Daoy (cell line): ENCODE measurements at regions not wholly inside any gene's neighbourhood (a gene's known extent, or its start where the extent isn't known, plus 50 kb on each side); places are given as distances from the start of the nearest gene placed in this dataset.
A peak's percentile ranks its signal among the peaks of the same experiment; 100 is the strongest.
"Not testable (repeated sequence)": the region's sequence is repeated elsewhere in the genome, so short reads cannot be mapped to it uniquely, and the experiment has no call there.

Experiments used
- DNase-seq: peaks from one replicate; pipeline ENCODE4 v3.0.0-alpha.2; 2015; ENCODE audit warnings: low read depth

DNA sequence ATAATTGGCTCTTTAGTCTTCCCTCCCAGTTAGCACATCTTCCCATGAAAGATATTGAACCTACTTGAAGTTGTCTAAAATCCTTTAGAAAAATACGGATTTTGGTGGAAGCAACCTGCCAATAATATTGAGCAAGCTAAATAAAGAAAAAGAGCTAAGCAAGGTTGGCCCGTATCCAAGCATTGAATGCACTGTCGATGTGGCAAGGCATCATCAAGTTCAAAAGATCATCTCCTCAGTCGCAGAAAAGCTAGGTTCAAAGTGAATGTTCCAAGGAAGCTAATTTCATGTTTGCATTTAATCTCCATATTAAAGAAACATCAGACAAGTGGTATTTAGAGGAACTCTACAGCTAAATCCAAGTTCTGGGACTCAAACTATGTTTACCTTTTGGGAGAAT is 206.0 kb downstream of the MTERF1 start:
- no peak for DNase-seq

GRCh38 chr7:91681718-91682117 is 198.8 kb downstream of the MTERF1 start:
- DNase-seq, result no peak

GRCh38 chr7:91683823-91684222 is 196.7 kb downstream of the MTERF1 start:
- DNase-seq, result peak; percentile 42

DNA sequence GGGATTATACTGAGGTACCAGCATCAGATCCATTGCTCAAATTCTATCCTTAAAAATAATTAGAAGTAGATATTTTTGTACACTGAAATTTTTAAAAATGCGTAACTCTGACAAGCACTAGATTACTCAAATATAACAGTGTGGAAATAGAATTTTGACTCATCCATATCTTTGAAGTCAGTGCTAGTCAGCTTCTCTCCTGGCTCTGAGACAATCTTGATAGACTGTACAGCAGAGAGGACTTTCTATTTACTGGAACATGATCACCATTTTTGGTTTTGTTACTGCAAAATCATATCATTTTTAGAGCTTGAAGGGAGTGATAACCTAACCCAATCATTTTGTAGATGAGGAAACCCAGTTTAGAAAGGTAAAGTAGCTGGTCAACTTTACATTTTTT is 195.0 kb downstream of the MTERF1 start:
- no peak for DNase-seq

- DNase-seq, result no peak
These were observed 189.9 kb downstream of the MTERF1 start for GRCh38 chr7:91690541-91691070.

DNA sequence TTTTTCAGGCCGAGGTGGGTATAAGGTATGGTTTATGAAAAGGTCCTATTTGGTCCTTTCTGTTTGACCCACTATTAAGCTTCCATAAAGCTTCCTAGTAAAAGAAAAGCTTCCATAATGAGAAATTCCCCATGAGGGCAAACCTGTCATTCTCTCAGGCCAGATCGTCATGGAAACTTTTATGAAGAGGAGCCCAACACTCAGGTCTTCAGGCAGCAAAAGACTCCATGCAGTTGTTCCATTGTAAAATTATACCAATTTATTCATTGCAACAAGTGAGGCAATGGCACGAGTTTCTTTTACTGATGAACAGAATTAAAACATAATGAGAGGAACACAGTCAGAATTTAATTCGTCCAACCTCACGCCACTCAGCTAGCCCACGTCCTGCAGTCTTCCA is 188.6 kb downstream of the MTERF1 start:
- DNase-seq, result no peak

DNA sequence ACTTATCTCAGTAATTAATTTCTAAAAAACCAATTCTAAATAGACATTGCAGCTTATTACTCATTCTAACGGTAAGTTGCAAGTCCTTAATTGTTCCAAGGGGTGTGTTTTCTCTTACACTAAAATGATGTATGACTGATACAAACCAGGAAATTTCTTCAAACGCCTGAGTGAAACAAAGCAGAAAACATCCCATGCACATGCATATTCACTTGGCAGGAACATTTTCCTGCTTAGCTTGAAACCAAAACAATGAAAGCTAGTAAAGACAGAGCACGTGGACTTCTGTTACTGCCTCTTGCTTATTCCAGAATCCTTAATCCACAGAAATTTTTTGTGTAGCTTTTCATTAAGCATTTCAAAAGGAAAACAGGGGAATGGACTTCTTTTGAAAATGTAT is 187.7 kb downstream of the MTERF1 start:
- DNase-seq, result no peak

GRCh38 chr7:91694351-91694841 is 186.1 kb downstream of the MTERF1 start:
- no peak for DNase-seq

GRCh38 chr7:91710881-91711280 is 169.6 kb downstream of the MTERF1 start:
- no peak for DNase-seq

DNA sequence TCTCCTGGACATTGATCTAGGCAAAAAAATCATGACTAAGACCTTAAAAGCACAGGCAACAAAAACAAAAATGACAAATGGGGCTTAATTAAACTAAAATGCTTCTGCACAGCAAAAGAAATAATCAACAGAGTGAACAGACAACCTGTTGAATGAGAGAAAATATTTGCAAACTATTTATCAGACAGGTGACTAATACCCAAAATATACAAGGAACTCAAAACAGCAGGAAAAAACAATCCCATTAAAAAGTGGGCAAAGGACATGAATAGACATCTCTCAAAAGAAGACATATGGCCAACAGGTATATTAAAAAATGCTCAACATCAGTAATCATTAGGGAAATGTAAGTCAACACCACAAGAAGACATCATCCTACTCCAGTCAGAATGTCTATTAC is 166.8 kb downstream of the MTERF1 start:
- no peak for DNase-seq

DNA sequence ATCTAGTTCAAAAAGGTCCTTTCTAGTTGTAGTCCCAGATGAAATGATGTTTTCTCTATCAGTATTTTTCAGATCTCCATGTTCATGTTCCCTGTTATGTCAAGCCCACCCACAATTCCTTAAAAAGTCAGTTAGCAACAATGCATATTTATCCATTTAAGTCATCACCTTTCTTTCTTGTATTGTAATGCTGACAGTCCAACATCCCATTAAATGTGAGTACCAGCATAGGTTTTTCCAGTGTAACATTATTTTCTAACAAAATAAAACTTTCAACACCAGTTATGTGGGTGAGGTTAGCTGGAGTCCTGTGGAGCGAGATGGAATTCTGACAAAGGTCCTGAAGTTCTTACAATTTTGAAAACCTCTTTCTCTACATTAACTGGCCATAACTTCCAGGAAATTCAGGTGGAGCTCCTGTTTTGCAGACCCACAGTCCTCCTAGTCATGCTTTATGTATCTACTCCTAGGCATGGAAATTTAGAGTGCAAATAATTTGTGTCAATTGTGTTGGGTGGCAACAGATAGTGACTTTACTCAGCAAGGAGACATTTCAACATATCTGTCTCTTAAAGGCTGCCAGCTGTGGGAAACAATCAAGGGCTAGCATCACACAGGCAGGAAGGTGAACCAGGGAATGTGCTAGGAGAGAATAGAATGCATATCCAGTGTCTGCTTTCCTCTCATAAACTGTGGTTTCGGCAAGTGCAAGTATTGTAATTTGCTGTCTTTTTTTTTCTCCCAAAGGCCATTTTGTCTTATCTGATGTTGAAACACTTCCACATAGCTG is 162.6 kb downstream of the MTERF1 start:
- no peak for DNase-seq

GRCh38 chr7:91719008-91719407 is 161.5 kb downstream of the MTERF1 start:
- DNase-seq, result no peak

GRCh38 chr7:91720260-91720937 is 160.1 kb downstream of the MTERF1 start:
- no peak for DNase-seq

DNA sequence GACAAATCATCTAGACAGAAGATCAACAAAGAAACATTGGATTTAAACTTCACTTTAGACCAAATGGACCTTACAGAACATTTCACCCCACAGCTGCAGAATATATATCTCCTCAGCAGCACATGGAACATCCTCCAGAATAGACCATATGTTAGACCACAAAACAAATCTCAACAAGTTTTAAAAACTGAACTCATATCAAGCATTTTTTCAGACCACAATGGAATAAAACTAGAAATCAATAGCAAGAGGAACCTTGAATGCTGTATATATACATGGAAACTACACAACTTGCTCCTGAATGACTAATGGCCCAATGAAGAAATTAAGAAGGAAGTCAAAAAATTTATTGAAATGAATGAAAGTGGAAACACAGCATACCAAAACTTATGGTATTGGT is 157.7 kb downstream of the MTERF1 start:
- DNase-seq, result no peak

DNA sequence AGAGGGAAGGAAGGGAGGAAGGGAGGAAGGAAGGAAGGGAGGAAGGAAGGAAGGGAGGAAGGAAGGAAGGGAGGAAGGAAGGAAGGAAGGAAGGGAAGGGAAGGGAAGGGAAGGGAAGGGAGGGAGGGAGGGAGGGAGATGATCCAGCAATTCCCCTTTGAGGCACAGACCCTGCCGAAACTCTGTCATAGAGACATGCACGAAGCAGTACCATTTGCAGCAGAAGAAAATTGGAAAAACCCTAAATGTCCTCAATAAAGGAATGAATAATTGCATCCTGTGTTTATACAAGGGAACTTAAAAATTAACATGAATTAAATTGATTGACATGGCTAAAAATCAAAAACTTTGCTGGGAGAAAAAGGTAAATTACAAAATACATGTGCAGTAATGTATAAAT is 151.5 kb downstream of the MTERF1 start:
- DNase-seq, result not testable (repeated sequence)

DNA sequence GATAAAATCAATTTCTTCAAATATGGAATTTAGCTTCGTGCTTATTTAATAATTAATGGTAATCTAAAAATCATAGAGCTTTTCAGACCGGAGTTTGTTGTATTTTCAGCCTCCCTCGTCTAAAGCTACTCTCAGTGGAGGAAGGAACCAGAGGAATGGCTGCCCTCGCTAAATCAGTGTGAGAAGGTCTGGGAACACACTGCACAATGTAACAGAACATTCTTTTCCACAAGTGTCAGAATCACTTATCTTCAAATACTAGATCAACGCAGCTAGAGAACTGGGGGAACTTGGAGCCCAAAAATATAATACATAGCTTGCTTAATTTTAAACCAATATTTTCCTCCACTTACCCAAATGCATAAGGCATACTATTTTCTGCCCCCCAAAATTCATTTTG is 148.5 kb downstream of the MTERF1 start:
- DNase-seq, result no peak

GRCh38 chr7:91749418-91749817 is 131.1 kb downstream of the MTERF1 start:
- DNase-seq, result no peak

DNA sequence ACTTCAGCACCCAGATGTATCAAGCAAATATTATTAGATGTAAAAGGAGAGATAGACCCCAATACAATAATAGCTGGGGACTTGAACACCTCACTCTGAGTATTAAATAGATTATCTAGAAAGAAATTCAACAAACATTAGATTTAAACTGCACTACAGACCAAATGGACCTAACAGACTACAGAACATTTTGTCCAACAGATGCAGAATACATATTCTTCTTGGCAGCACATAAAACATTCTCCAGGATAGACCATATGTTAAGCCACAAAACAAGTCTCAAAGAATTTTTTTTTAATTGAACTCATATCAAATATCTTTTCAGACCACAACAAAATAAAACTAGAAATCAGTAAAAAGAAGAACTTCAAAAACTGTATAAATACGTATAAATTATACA is 130.4 kb downstream of the MTERF1 start:
- DNase-seq, result no peak

- no peak for DNase-seq
These were observed 128.4 kb downstream of the MTERF1 start for GRCh38 chr7:91752102-91752501.

DNA sequence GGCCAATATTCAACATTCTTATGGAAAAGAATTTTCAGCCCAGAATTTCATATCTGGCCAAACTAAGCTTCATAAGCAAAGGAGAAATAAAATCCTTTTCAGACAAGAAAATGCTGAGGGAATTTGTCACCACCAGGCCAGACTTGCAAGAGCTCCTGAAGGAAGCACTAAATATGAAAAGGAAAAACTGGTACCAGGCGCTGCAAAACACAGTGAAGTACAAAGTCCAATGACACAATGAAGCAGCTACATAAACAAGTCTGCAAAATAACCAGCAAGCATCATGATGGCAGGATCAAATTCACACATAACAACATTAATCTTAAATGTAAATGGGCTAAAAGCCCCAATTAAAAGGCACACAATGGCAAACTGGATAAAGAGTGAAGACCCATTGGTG is 126.2 kb downstream of the MTERF1 start:
- DNase-seq, result not testable (repeated sequence)

DNA sequence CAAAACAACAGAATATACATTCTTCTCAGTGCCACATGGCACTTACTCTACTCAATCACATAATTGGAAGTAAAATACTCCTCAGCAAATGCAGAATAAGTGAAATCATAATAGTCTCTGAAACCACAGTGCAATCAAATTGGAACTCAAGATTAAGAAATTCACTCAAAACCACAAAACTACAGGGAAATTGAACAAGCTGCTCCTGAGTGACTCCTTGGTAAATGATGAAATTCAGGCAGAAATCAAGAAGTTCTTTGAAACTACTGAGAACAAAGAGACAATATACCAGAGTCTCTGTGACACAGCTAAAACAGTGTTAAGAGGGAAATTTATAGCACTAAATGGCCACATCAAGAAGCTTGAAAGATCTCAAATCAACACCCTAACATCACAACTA is 125.4 kb downstream of the MTERF1 start:
- not testable (repeated sequence) for DNase-seq

- DNase-seq, result peak; percentile 24
These were observed 121.2 kb downstream of the MTERF1 start for GRCh38 chr7:91759205-91759863.

DNA sequence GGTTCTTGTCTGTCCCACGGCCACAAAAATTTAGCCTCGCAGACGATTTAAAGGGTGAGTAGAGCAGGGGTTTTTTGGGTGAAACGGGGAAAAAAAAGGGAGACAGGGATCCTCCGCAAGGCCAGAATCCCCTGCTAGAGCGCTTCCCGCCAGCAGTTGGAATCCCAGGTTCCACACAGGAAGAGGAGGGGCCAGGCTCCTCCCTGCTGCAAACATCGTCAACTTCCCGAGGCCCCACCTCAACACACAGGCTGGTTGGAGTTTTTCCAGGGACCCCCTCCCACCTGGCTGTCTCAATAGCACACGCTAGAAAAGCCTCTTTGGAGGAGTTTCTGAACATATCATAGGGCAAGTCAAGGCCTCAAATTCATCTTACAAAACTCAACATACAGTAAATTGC is 112.7 kb downstream of the MTERF1 start:
- no peak for DNase-seq
